SU-DHL-6 (cell line): ENCODE measurements at regions not wholly inside any gene's neighbourhood (a gene's known extent, or its start where the extent isn't known, plus 50 kb on each side); places are given as distances from the start of the nearest gene placed in this dataset.

ENCODE experiments used
- H2AFZ ChIP-seq: fragments of 200-600 bp; sonication (generic); 2 replicates; pipeline ENCODE4 v1.6.1; 2014; ENCODE audit warnings: low read depth, mild to moderate bottlenecking, moderate library complexity, mixed read lengths, antibody characterized with exemption, low read length; ENCODE audit not compliant: severe bottlenecking
- H3F3A ChIP-seq: fragments of 200-600 bp; shearing (Covaris generic); 2 replicates; pipeline ENCODE4 v1.6.0; 2016; ENCODE audit warnings: antibody characterized with exemption, mild to moderate bottlenecking; ENCODE audit not compliant: insufficient read depth
- H3K27ac ChIP-seq: fragments of 200-600 bp; sonication (generic); 2 replicates; pipeline ENCODE4 v1.5.1; 2016; ENCODE audit warnings: low read depth, mild to moderate bottlenecking, low read length, moderate library complexity, mixed read lengths
- H3K27me3 ChIP-seq: fragments of 200-600 bp; sonication (generic), shearing (Covaris generic); 2 replicates; pipeline ENCODE4 v1.6.0; 2014; ENCODE audit warnings: mild to moderate bottlenecking, low read length
- H3K36me3 ChIP-seq: fragments of 200-600 bp; sonication (generic); 2 replicates; pipeline ENCODE4 v1.6.1; 2014; ENCODE audit warnings: mild to moderate bottlenecking, low read length, mixed read lengths
- H3K4me2 ChIP-seq: fragments of 300-600, 200-600 bp; shearing (Covaris generic), sonication (generic); 2 replicates; pipeline ENCODE4 v1.6.0; 2014; ENCODE audit warnings: low read length, low read depth, mild to moderate bottlenecking; ENCODE audit not compliant: poor library complexity, severe bottlenecking
- H3K4me3 ChIP-seq: fragments of 200-600 bp; sonication (generic); 2 replicates; pipeline ENCODE4 v1.5.1; 2014; ENCODE audit warnings: antibody characterized with exemption, low read length, mild to moderate bottlenecking, mixed read lengths; ENCODE audit not compliant: insufficient read depth, poor library complexity, severe bottlenecking
- H3K79me2 ChIP-seq: fragments of 200-600 bp; sonication (generic); 2 replicates; pipeline ENCODE4 v1.6.1; 2014; ENCODE audit warnings: mild to moderate bottlenecking, low read length, moderate library complexity; ENCODE audit not compliant: insufficient read depth
- H3K9ac ChIP-seq: fragments of 200-600 bp; sonication (generic); 2 replicates; pipeline ENCODE4 v1.7.0; 2014; ENCODE audit warnings: mild to moderate bottlenecking, low read length
- H3K9me2 ChIP-seq: fragments of 200-600 bp; sonication (generic); replicated peaks from 2 replicates; pipeline ENCODE4 v1.6.1; 2014; ENCODE audit warnings: low read length; ENCODE audit not compliant: insufficient read depth
- H3K9me3 ChIP-seq: fragments of 200-600 bp; sonication (generic); 2 replicates; pipeline ENCODE4 v1.6.1; 2014; ENCODE audit warnings: low read length, mixed read lengths; ENCODE audit not compliant: insufficient read depth
- H4K20me1 ChIP-seq: fragments of 200-600 bp; sonication (generic); 2 replicates; pipeline ENCODE4 v1.6.1; 2014; ENCODE audit warnings: low read depth, mild to moderate bottlenecking, antibody characterized with exemption, low read length, moderate library complexity, mixed read lengths
- EZH2phosphoT487 ChIP-seq: fragments of 200-600 bp; sonication (generic), shearing (Covaris generic); conservative IDR thresholded peaks from 2 replicates; pipeline ENCODE4 v1.6.1; 2018; ENCODE audit warnings: mild to moderate bottlenecking, antibody characterized with exemption, low read length, moderate library complexity, mixed read lengths
- TF ChIP-seq, protein P1 (sequence below): fragments of 200-600 bp; sonication (generic); IDR thresholded peaks from one replicate; pipeline ENCODE4 v1.5.1; 2017; ENCODE audit warnings: antibody characterized with exemption, mild to moderate bottlenecking, low read length, moderate library complexity; ENCODE audit not compliant: insufficient read depth, poor library complexity, severe bottlenecking

DNA sequence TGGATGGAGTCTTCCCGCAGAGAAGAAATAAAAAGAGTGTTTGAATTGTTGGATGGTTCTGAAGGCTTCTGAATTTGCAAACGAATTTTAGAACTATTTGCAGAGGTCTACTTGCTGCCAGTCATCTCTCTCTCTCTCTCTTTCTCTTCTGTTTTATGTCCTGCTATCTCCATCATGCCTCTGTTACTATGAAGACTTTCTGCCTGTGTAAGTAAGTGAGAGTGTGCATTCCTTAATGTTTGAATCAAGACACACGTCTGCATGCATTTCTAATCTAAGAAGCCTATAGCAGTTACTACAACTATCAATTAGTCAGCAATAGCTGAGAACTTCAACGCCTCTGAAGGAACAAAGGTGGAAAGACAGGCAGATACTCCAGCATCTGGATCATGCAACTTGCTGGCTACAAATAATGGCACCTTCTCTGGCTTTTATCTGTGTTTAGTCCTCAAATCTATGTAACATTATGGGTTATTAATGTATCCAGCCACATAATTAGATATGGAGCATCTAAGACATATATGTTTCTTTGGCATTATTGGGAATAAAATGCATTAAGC lies 191.5 kb upstream of the BLID start:
- no peak overlapping the region for H3K9ac ChIP-seq
- H2AFZ ChIP-seq, result no peak overlapping the region
- TF ChIP-seq, protein P1, sequence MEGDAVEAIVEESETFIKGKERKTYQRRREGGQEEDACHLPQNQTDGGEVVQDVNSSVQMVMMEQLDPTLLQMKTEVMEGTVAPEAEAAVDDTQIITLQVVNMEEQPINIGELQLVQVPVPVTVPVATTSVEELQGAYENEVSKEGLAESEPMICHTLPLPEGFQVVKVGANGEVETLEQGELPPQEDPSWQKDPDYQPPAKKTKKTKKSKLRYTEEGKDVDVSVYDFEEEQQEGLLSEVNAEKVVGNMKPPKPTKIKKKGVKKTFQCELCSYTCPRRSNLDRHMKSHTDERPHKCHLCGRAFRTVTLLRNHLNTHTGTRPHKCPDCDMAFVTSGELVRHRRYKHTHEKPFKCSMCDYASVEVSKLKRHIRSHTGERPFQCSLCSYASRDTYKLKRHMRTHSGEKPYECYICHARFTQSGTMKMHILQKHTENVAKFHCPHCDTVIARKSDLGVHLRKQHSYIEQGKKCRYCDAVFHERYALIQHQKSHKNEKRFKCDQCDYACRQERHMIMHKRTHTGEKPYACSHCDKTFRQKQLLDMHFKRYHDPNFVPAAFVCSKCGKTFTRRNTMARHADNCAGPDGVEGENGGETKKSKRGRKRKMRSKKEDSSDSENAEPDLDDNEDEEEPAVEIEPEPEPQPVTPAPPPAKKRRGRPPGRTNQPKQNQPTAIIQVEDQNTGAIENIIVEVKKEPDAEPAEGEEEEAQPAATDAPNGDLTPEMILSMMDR, result no peak
- no peak for TF ChIP-seq EZH2phosphoT487
- H4K20me1 ChIP-seq, result no peaks in the 10 kb centered on the region
- no peaks in the 10 kb centered on the region for H3K9me2 ChIP-seq
- no peaks in the 10 kb centered on the region for H3K79me2 ChIP-seq
- H3K27ac ChIP-seq, result no peak overlapping the region
- no peak overlapping the region for H3K4me3 ChIP-seq
- no peaks in the 10 kb centered on the region for H3K27me3 ChIP-seq
- no peaks in the 10 kb centered on the region for H3F3A ChIP-seq
- H3K9me3 ChIP-seq, result no peaks in the 10 kb centered on the region
- no peaks in the 10 kb centered on the region for H3K36me3 ChIP-seq
- no peak overlapping the region for H3K4me2 ChIP-seq

DNA sequence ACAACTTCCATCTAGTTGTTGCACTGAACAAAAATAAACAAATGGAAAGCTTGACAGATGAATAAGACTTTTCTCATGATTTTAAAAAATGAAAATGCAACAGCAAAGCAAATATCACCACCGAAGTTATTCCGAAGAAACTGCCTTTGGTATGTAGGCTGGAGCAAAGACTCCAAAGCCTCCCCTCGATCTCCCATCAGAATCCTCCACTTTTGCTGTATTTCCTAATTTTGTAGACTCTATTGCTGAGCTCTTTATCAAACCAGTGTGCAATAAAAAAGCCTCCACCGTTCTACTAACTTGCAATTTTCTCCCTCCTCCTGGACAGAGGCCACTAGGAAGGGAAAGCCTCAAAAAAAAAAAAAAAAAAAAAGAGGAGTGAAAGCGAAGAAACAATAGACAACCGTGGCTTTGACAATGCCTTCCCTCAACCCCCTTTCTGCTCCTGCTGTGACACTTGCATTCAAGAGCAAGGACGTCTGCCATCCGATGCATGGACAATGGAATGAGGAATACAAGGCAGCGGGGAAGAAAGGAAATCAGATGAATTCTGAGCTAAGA lies 190.9 kb upstream of the BLID start:
- Histone ChIP-seq H3K79me2 (no peaks in the 10 kb centered on the region), H3K4me2 (no peak overlapping the region)
- TF ChIP-seq, protein P1, result no peak
- TF ChIP-seq EZH2phosphoT487, result no peak

DNA sequence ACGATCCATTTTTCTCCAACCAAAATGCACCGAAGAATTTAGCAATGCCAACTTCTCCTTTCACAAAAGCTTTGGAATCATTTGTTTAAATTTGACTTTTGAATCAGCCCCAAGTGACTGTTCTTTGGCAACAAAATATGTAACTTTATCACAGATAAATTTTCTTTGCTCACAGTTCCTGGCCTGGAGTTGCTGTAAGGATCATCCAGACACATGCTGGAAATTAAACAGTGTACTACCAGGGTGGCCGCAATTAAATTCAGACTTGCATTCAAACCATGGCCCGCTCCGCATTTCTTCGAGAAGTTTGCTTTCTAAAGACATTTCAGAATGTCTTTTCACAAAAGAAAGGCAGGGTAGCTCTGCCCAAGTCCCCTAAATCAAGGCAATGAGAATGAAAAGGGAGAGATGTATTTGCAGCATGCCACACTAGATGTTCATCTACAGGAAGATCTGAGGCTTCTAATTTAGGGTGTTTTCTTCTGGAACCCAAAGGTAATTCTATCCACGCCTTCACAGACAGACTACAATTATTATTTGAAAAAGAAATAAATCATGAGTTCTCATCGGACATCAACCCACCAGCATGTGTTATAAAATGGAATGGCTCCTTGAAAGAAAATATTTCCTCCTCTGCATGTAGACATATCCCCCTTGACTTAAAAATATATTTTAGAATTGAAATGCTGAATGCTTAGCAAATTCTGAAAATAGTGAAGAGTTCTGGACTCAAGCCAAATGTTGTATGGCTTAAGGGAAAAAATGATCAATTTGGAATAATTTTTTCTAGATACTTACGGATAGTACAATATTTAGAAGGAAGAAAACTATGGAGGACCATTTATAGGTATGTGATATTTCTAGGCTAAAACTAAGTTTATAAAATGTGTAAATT lies 189.7 kb upstream of the BLID start:
- H3K4me3 ChIP-seq, result no peak overlapping the region
- H3K9me3 ChIP-seq, result no peaks in the 10 kb centered on the region
- H3K4me2 ChIP-seq, result no peak overlapping the region
- H3F3A ChIP-seq, result no peaks in the 10 kb centered on the region
- H2AFZ ChIP-seq, result no peak overlapping the region
- TF ChIP-seq EZH2phosphoT487, result no peak
- no peaks in the 10 kb centered on the region for H3K27me3 ChIP-seq
- no peaks in the 10 kb centered on the region for H3K9me2 ChIP-seq
- no peak overlapping the region for H3K27ac ChIP-seq
- H4K20me1 ChIP-seq, result no peaks in the 10 kb centered on the region
- H3K79me2 ChIP-seq, result no peaks in the 10 kb centered on the region
- no peak overlapping the region for H3K9ac ChIP-seq
- no peaks in the 10 kb centered on the region for H3K36me3 ChIP-seq

More for the DNA sequence above, 190.9 kb upstream of the BLID start:
- Histone ChIP-seq H3K27me3 (no peaks in the 10 kb centered on the region), H4K20me1 (no peaks in the 10 kb centered on the region), H3K9ac (no peak overlapping the region), H3K9me3 (no peaks in the 10 kb centered on the region), H3F3A (no peaks in the 10 kb centered on the region), H3K9me2 (no peaks in the 10 kb centered on the region), H3K36me3 (no peaks in the 10 kb centered on the region), H3K4me3 (no peak overlapping the region), H3K27ac (no peak overlapping the region), H2AFZ (no peak overlapping the region)
